ENCODE measurements at regions not wholly inside any gene's neighbourhood (a gene's known extent, or its start where the extent isn't known, plus 50 kb on each side); places are given as distances from the start of the nearest gene placed in this dataset.

GRCh38 chr22:17281440-17281841, 62.2 kb upstream of the ADA2 start:
- TF ChIP-seq POLR2AphosphoS5 (IDR thresholded peaks at IDR 0.05; ENCODE audit: low read depth, low read length) (no peak), POLR2A (IDR thresholded peaks at IDR 0.05; ENCODE audit: low read depth, low read length) (no peak)
